ENCODE measurements at regions not wholly inside any gene's neighbourhood (a gene's known extent, or its start where the extent isn't known, plus 50 kb on each side); places are given as distances from the start of the nearest gene placed in this dataset.
"Not testable (repeated sequence)": the region's sequence is repeated elsewhere in the genome, so short reads cannot be mapped to it uniquely, and the experiment has no call there.

DNA sequence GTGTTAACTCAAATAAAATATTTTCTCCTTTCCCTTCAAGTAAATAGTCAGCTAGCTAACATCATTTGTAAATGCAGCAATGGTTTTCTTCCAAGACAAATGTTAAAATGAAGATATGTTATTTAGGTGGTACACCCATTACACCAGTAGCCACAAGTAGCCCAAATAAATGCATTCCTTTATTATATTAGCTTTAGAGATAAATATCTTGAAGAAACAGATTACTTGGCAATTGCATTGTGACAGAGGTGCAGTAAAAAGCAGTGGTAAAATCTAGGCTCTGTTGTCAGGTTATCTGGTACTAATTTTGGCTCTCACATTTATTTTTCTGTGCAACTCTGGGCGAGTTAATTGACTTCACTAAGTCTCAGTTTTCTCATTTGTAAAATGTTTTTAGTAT, 193.0 kb downstream of the NAA11 start:
- no peak overlapping the region for H3K9ac ChIP-seq (ENCODE audit: low read length)

DNA sequence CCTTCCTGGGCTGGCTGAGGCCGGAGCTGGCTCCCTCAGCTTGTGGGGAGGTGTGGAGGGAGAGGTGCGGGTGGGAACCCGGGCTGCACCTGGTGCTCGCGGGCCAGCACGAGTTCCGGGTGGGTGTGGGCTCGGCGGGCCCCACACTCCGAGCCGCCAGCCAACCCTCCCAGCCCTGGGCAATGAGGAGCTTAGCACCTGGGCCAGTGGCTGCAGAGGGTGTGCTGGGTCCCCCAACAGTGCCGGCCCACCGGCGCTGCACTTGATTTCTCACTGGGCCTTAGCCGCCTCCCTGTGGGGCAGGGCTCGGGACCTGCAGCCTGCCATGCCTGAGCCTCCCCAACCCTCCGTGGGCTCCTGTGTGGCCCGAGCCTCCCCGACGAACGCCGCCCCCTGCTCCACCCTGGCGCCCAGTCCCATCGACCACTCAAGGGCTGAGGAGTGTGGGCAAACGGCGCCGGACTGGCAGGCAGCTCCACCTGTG, 182.7 kb upstream of the PAQR3 start:
- FAIRE-seq: no peak
- H3K4me1 Mint-ChIP-seq (ENCODE audit: low read depth, unreplicated experiment): no peaks in the 10 kb centered on the region
- no peak for DNase-seq (ENCODE audit: low read depth)

More for the DNA sequence above, 193.0 kb downstream of the NAA11 start:
- H3K4me3 Mint-ChIP-seq (ENCODE audit: unreplicated experiment): no peak overlapping the region
- DNase-seq (ENCODE audit: low read depth) (no peak), FAIRE-seq (no peak)
- Histone ChIP-seq H3K36me3 (ENCODE audit: insufficient read depth, low read length) (no peaks in the 10 kb centered on the region), H3K9me3 (ENCODE audit: insufficient read depth, low read depth, low read length) (peaks cover 2% of the 10 kb centered on the region), H3K79me2 (ENCODE audit: insufficient read depth, low read length) (no peaks in the 10 kb centered on the region), H3K4me1 (ENCODE audit: insufficient read depth, low read length) (no peaks in the 10 kb centered on the region), H3K4me2 (ENCODE audit: low read length) (no peak overlapping the region), H2AFZ (ENCODE audit: low read depth, low read length) (no peak overlapping the region), H3K27me3 (ENCODE audit: insufficient read depth, low read length) (no peaks in the 10 kb centered on the region), H4K20me1 (ENCODE audit: insufficient read depth, low read length) (no peaks in the 10 kb centered on the region), H3K4me3 (ENCODE audit: insufficient read depth, low read depth, low read length) (no peak overlapping the region), H3K27ac (ENCODE audit: low read depth, low read length) (no peak overlapping the region)
- H3K36me3 Mint-ChIP-seq (ENCODE audit: low read depth, unreplicated experiment): no peaks in the 10 kb centered on the region
- no peak for TF ChIP-seq EZH2 (IDR thresholded peaks at IDR 0.05; ENCODE audit: insufficient read depth, low read length)
- TF ChIP-seq, protein P1, sequence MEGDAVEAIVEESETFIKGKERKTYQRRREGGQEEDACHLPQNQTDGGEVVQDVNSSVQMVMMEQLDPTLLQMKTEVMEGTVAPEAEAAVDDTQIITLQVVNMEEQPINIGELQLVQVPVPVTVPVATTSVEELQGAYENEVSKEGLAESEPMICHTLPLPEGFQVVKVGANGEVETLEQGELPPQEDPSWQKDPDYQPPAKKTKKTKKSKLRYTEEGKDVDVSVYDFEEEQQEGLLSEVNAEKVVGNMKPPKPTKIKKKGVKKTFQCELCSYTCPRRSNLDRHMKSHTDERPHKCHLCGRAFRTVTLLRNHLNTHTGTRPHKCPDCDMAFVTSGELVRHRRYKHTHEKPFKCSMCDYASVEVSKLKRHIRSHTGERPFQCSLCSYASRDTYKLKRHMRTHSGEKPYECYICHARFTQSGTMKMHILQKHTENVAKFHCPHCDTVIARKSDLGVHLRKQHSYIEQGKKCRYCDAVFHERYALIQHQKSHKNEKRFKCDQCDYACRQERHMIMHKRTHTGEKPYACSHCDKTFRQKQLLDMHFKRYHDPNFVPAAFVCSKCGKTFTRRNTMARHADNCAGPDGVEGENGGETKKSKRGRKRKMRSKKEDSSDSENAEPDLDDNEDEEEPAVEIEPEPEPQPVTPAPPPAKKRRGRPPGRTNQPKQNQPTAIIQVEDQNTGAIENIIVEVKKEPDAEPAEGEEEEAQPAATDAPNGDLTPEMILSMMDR (IDR thresholded peaks at IDR 0.05; ENCODE audit: insufficient read depth, low read depth, low read length): no peak
- H3K27ac Mint-ChIP-seq (ENCODE audit: unreplicated experiment): no peak overlapping the region
- H3K4me1 Mint-ChIP-seq (ENCODE audit: low read depth, unreplicated experiment): peaks cover 1% of the 10 kb centered on the region
- no peaks in the 10 kb centered on the region for H3K9me3 Mint-ChIP-seq (ENCODE audit: unreplicated experiment)
- no peaks in the 10 kb centered on the region for H3K27me3 Mint-ChIP-seq (ENCODE audit: low read depth, unreplicated experiment)

DNA sequence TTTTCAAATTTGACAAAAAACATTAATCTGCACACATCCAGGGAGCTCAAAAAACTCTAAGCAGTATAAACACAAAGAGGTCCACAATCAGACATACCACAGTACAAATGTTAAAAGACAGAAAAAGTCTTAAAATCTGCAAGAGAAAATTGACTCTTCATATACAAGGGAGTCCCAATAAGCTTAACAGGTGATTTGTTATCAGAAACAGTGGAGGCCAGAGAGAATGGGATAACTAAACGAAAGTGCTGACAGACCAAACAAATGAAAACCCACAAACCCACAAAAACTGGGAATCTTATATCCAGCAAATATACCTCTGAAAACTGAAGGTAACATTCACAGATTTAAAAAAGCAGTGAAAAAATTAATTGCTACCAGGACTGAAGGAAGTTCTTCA, 182.0 kb upstream of the PAQR3 start:
- no peak for TF ChIP-seq EZH2 (IDR thresholded peaks at IDR 0.05; ENCODE audit: insufficient read depth, low read length)
- TF ChIP-seq, protein P1 (IDR thresholded peaks at IDR 0.05; ENCODE audit: insufficient read depth, low read depth, low read length): no peak
- no peaks in the 10 kb centered on the region for H3K79me2 ChIP-seq (ENCODE audit: insufficient read depth, low read length)
- no peak overlapping the region for H3K4me3 ChIP-seq (ENCODE audit: insufficient read depth, low read depth, low read length)
- Mint-ChIP-seq H3K36me3 (ENCODE audit: low read depth, unreplicated experiment) (peaks cover 2% of the 10 kb centered on the region), H3K4me3 (ENCODE audit: unreplicated experiment) (no peak overlapping the region), H3K27ac (ENCODE audit: unreplicated experiment) (no peak overlapping the region), H3K9me3 (ENCODE audit: unreplicated experiment) (peaks cover 24% of the 10 kb centered on the region), H3K4me1 (ENCODE audit: low read depth, unreplicated experiment) (no peaks in the 10 kb centered on the region), H3K27me3 (ENCODE audit: low read depth, unreplicated experiment) (no peaks in the 10 kb centered on the region)
- no peaks in the 10 kb centered on the region for H4K20me1 ChIP-seq (ENCODE audit: insufficient read depth, low read length)
- DNase-seq (ENCODE audit: low read depth) (no peak), FAIRE-seq (no peak)
- H3K27me3 ChIP-seq (ENCODE audit: insufficient read depth, low read length): no peaks in the 10 kb centered on the region
- no peak overlapping the region for H3K4me2 ChIP-seq (ENCODE audit: low read length)
- no peaks in the 10 kb centered on the region for H3K36me3 ChIP-seq (ENCODE audit: insufficient read depth, low read length)
- H3K9me3 ChIP-seq (ENCODE audit: insufficient read depth, low read depth, low read length): peaks cover 5% of the 10 kb centered on the region
- no peak overlapping the region for H3K27ac ChIP-seq (ENCODE audit: low read depth, low read length)
- H2AFZ ChIP-seq (ENCODE audit: low read depth, low read length): no peak overlapping the region
- no peak overlapping the region for H3K9ac ChIP-seq (ENCODE audit: low read length)
- H3K4me1 ChIP-seq (ENCODE audit: insufficient read depth, low read length): no peaks in the 10 kb centered on the region

More for the DNA sequence above, 182.7 kb upstream of the PAQR3 start:
- H4K20me1 ChIP-seq (ENCODE audit: insufficient read depth, low read length): no peaks in the 10 kb centered on the region
- no peak overlapping the region for H3K27ac ChIP-seq (ENCODE audit: low read depth, low read length)
- H3K27me3 ChIP-seq (ENCODE audit: insufficient read depth, low read length): no peaks in the 10 kb centered on the region
- no peaks in the 10 kb centered on the region for H3K79me2 ChIP-seq (ENCODE audit: insufficient read depth, low read length)
- no peaks in the 10 kb centered on the region for H3K36me3 ChIP-seq (ENCODE audit: insufficient read depth, low read length)
- H3K4me2 ChIP-seq (ENCODE audit: low read length): no peak overlapping the region
- H2AFZ ChIP-seq (ENCODE audit: low read depth, low read length): no peak overlapping the region
- H3K4me3 ChIP-seq (ENCODE audit: insufficient read depth, low read depth, low read length): no peak overlapping the region
- peaks cover 5% of the 10 kb centered on the region for H3K9me3 ChIP-seq (ENCODE audit: insufficient read depth, low read depth, low read length)
- Mint-ChIP-seq H3K36me3 (ENCODE audit: low read depth, unreplicated experiment) (peaks cover 2% of the 10 kb centered on the region), H3K27ac (ENCODE audit: unreplicated experiment) (no peak overlapping the region), H3K9me3 (ENCODE audit: unreplicated experiment) (peaks cover 24% of the 10 kb centered on the region), H3K4me3 (ENCODE audit: unreplicated experiment) (no peak overlapping the region), H3K27me3 (ENCODE audit: low read depth, unreplicated experiment) (no peaks in the 10 kb centered on the region)
- H3K9ac ChIP-seq (ENCODE audit: low read length): no peak overlapping the region
- TF ChIP-seq, protein P1 (IDR thresholded peaks at IDR 0.05; ENCODE audit: insufficient read depth, low read depth, low read length): no peak
- no peak for TF ChIP-seq EZH2 (IDR thresholded peaks at IDR 0.05; ENCODE audit: insufficient read depth, low read length)
- H3K4me1 ChIP-seq (ENCODE audit: insufficient read depth, low read length): no peaks in the 10 kb centered on the region

GRCh38 chr4:79117051-79117450, 177.8 kb upstream of the PAQR3 start:
- FAIRE-seq; H3K36me3 ChIP-seq (ENCODE audit: insufficient read depth, low read length); H3K4me2 ChIP-seq (ENCODE audit: low read length); H3K79me2 ChIP-seq (ENCODE audit: insufficient read depth, low read length); H3K9me3 ChIP-seq (ENCODE audit: insufficient read depth, low read depth, low read length); H3K4me1 ChIP-seq (ENCODE audit: insufficient read depth, low read length); H3K27ac Mint-ChIP-seq (ENCODE audit: unreplicated experiment); H2AFZ ChIP-seq (ENCODE audit: low read depth, low read length); H3K27me3 Mint-ChIP-seq (ENCODE audit: low read depth, unreplicated experiment); H3K27ac ChIP-seq (ENCODE audit: low read depth, low read length); H4K20me1 ChIP-seq (ENCODE audit: insufficient read depth, low read length); H3K36me3 Mint-ChIP-seq (ENCODE audit: low read depth, unreplicated experiment); H3K27me3 ChIP-seq (ENCODE audit: insufficient read depth, low read length); H3K4me3 Mint-ChIP-seq (ENCODE audit: unreplicated experiment); H3K4me3 ChIP-seq (ENCODE audit: insufficient read depth, low read depth, low read length); H3K4me1 Mint-ChIP-seq (ENCODE audit: low read depth, unreplicated experiment); H3K9ac ChIP-seq (ENCODE audit: low read length); DNase-seq (ENCODE audit: low read depth): not testable (repeated sequence)
- peaks cover 18% of the 10 kb centered on the region for H3K9me3 Mint-ChIP-seq (ENCODE audit: unreplicated experiment)

Data from astrocyte (in vitro differentiated cells and primary cell).